ENCODE measurements at regions not wholly inside any gene's neighbourhood (a gene's known extent, or its start where the extent isn't known, plus 50 kb on each side); places are given as distances from the start of the nearest gene placed in this dataset.

- no peak for TF ChIP-seq CTCF (conservative IDR thresholded peaks at IDR 0.05 in 1 of 2, IDR thresholded peaks at IDR 0.05 in 1 of 2; ENCODE audit: low read depth in 1 of 2, low read length in 2 of 2)
- no peak for TF ChIP-seq EZH2 (IDR thresholded peaks at IDR 0.05; ENCODE audit: low read length, missing control alignments)
These were observed 125.2 kb upstream of the PALS2 start for GRCh38 chr7:24448038-24448437.

All from fibroblast of lung (primary cell).